GM12878 (cell line): ENCODE measurements at regions not wholly inside any gene's neighbourhood (a gene's known extent, or its start where the extent isn't known, plus 50 kb on each side); places are given as distances from the start of the nearest gene placed in this dataset.

ENCODE experiments used
- ATAC-seq: fragments of 200-7000 bp; cut with Tn5 transposase; 3 replicates; pipeline ENCODE4 v1.9.1; 2020; ENCODE audit warnings: mild to moderate bottlenecking, moderate library complexity
- BruUV-seq: library from RNA; stranded (reverse); fragments of 400-500 nt; replicated peaks from 2 replicates; lab custom pipeline; 2021; lab: Mats Ljungman, UMichigan
- CTCF ChIA-PET: fragments of 300-600 bp; sonication (Branson Sonifier 250); formaldehyde crosslinking; extraction: SDS; loops from one replicate; lab custom pipeline; 2021; ENCODE audit warnings: inconsistent platforms; lab: Yijun Ruan, JAX
- POLR2A ChIA-PET: fragments of 350-600 bp; formaldehyde crosslinking; extraction: SDS; loops from one replicate; lab custom pipeline; 2021; ENCODE audit warnings: inconsistent platforms; lab: Charles Lee
- RAD21 ChIA-PET: fragments of 300-600 bp; sonication (Branson Sonifier 250); formaldehyde crosslinking; loops from one replicate; lab custom pipeline; 2023; ENCODE audit warnings: antibody characterized with exemption; ENCODE audit not compliant: unreplicated experiment; lab: Charles Lee
- SMC1A ChIA-PET: fragments of 300-600 bp; sonication (Branson Sonifier 250); formaldehyde crosslinking; loops from one replicate; lab custom pipeline; 2023; ENCODE audit not compliant: unreplicated experiment, uncharacterized antibody; lab: Charles Lee
- DNase-seq: peaks from one replicate; pipeline ENCODE4 v3.0.0-alpha.2; 2011; ENCODE audit warnings: low read depth, low spot score
- FAIRE-seq: peaks from 3 replicates; lab custom pipeline; 2011; peaks lifted over from hg19 to GRCh38; lab: Jason Lieb, UNC
- H2AFZ ChIP-seq: 2 replicates; pipeline ENCODE4 v1.6.0; 2011; ENCODE audit warnings: low read depth, low read length, control low read depth; ENCODE audit not compliant: control insufficient read depth
- H3K27ac ChIP-seq: 2 replicates; pipeline ENCODE4 v1.5.1; 2011; ENCODE audit warnings: control low read depth; ENCODE audit not compliant: control insufficient read depth, insufficient read depth
- H3K27me3 ChIP-seq, 2 experiments: replicated peaks in 1 of 2; 2 replicates each; pipeline versions ENCODE4 v1.6.0 to v1.6.1; 2011; ENCODE audit warnings: low read length in 1 of 2; ENCODE audit not compliant: control insufficient read depth in 2 of 2, insufficient read depth in 2 of 2
- H3K36me3 ChIP-seq, 2 experiments: 2 replicates each; pipeline ENCODE4 v1.5.1; 2011; ENCODE audit warnings: low read length in 1 of 2; ENCODE audit not compliant: control insufficient read depth in 2 of 2, insufficient read depth in 2 of 2
- H3K4me1 ChIP-seq: 2 replicates; pipeline ENCODE4 v1.6.1; 2011; ENCODE audit warnings: mild to moderate bottlenecking, low read length, moderate library complexity, mixed read lengths; ENCODE audit not compliant: control insufficient read depth, insufficient read depth
- H3K4me2 ChIP-seq: 2 replicates; pipeline ENCODE4 v1.6.0; 2011; ENCODE audit warnings: control low read depth; ENCODE audit not compliant: control insufficient read depth, insufficient read depth
- H3K4me3 ChIP-seq: fragments of 200-600 bp; sonication (generic); 2 replicates; pipeline ENCODE4 v1.5.1; 2016
- H3K79me2 ChIP-seq: 2 replicates; pipeline ENCODE4 v1.6.0; 2011; ENCODE audit warnings: low read length; ENCODE audit not compliant: control insufficient read depth, insufficient read depth
- H3K9ac ChIP-seq: 2 replicates; pipeline ENCODE4 v1.8.0; 2011; ENCODE audit warnings: low read length, control low read depth, mixed read lengths; ENCODE audit not compliant: control insufficient read depth, insufficient read depth
- H3K9me3 ChIP-seq: replicated peaks from 3 replicates; pipeline ENCODE4 v1.5.1; 2011; ENCODE audit warnings: mild to moderate bottlenecking, low read length; ENCODE audit not compliant: control insufficient read depth, insufficient read depth
- H4K20me1 ChIP-seq: 2 replicates; pipeline ENCODE4 v1.6.0; 2011; ENCODE audit not compliant: control insufficient read depth, insufficient read depth
- BRCA1 ChIP-seq: IDR thresholded peaks from 2 replicates; pipeline ENCODE4 v1.6.1; 2011; ENCODE audit warnings: low read depth, low read length, improper control_type of control experiment
- CHD1 ChIP-seq: IDR thresholded peaks from 2 replicates; pipeline ENCODE4 v1.6.1; 2012; ENCODE audit warnings: low read depth, low read length, improper control_type of control experiment
- ETV6 ChIP-seq, 2 experiments: fragments of 450-650 bp in 1 of 2; IDR thresholded peaks in 1 of 2; conservative IDR thresholded peaks in 1 of 2; 2 replicates each; pipeline ENCODE4 v1.6.1; 2014; ENCODE audit warnings: antibody characterized with exemption in 1 of 2, borderline replicate concordance in 1 of 2, low read depth in 1 of 2, mild to moderate bottlenecking in 1 of 2, moderate library complexity in 1 of 2
- NBN ChIP-seq: fragments of 450-650 bp; IDR thresholded peaks from 2 replicates; pipeline ENCODE4 v1.6.1; 2016
- RAD51 ChIP-seq: fragments of 450-650 bp; IDR thresholded peaks from 2 replicates; pipeline ENCODE4 v1.6.1; 2016; ENCODE audit warnings: moderate library complexity, mild to moderate bottlenecking, inconsistent platforms
- ZNF384 ChIP-seq: IDR thresholded peaks from 2 replicates; pipeline ENCODE4 v1.6.1; 2012; ENCODE audit warnings: low read depth, mild to moderate bottlenecking, low read length, improper control_type of control experiment, borderline replicate concordance
- WGBS: methylation state at CpG from one replicate; pipeline ENCODE4 v1.1.6; 2016; ENCODE audit warnings: low lambda C conversion rate; ENCODE audit not compliant: insufficient replicate concordance, insufficient coverage; ENCODE audit errors: missing lambda C conversion rate; 5-methylcytosine and 5-hydroxymethylcytosine counted together
- in situ Hi-C: fragments of 300-500 bp; cut with MboI; formaldehyde crosslinking; loops from 9 replicates; pipeline ENCODE4 v1.14.3; 2018; ENCODE audit warnings: mixed read lengths
- intact Hi-C: fragments of 100-400 bp; cut with micrococcal nuclease; formaldehyde crosslinking; loops from one replicate; pipeline ENCODE4 v1.14.2; 2022; ENCODE audit not compliant: unreplicated experiment
- TF ChIP-seq, protein P1 (sequence below): fragments of 450-650 bp; IDR thresholded peaks from 2 replicates; pipeline ENCODE4 v1.6.1; 2017; ENCODE audit warnings: low read depth, mild to moderate bottlenecking, moderate library complexity

DNA sequence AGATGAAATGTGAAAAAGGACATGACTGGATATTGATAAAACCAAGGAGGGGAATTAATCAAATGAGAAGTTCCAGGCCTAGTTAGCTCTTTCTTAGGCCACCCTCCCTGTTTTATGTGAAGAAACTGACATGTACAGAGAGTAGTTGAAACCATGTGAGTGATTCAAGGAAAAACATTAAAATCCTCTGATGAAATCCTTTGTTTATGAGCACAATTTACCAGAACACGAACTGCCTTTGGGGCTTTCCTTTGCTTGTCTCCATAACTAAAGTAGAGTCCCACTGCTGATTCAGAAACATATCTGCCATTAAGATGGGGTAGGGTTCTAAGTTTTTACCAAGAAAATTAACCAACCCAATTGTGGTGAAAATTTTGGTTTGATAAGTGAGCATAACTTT lies 558.3 kb downstream of the NR2F2 start:
- no peaks in the 10 kb centered on the region for H3K79me2 ChIP-seq
- RAD21 ChIA-PET = no interaction called here
- intact Hi-C loops (loop anchor here (10.0 kb wide), 1 partner anchor 304 kb away; no protein-coding TSS in a partner anchor), in situ Hi-C loops (no loop called here)
- FAIRE-seq (no peak), ATAC-seq (no peak), DNase-seq (no peak)
- no peaks in the 10 kb centered on the region for H3K9me3 ChIP-seq
- H3K9ac ChIP-seq = no peak overlapping the region
- no peak overlapping the region for H3K4me2 ChIP-seq
- WGBS = 0% methylated on average over 1 of the region's 1 CpG
- no peaks in the 10 kb centered on the region for H4K20me1 ChIP-seq
- no peak overlapping the region for H3K27ac ChIP-seq
- SMC1A ChIA-PET = no interaction called here
- no peak overlapping the region for H3K4me3 ChIP-seq
- no peak overlapping the region for H2AFZ ChIP-seq
- H3K27me3 ChIP-seq = no peaks in the 10 kb centered on the region
- BruUV-seq = no TSS peak
- CTCF ChIA-PET = no interaction called here
- no peaks in the 10 kb centered on the region for H3K4me1 ChIP-seq
- no peaks in the 10 kb centered on the region for H3K36me3 ChIP-seq
- POLR2A ChIA-PET = no interaction called here
- TF ChIP-seq CHD1 = no peak

DNA sequence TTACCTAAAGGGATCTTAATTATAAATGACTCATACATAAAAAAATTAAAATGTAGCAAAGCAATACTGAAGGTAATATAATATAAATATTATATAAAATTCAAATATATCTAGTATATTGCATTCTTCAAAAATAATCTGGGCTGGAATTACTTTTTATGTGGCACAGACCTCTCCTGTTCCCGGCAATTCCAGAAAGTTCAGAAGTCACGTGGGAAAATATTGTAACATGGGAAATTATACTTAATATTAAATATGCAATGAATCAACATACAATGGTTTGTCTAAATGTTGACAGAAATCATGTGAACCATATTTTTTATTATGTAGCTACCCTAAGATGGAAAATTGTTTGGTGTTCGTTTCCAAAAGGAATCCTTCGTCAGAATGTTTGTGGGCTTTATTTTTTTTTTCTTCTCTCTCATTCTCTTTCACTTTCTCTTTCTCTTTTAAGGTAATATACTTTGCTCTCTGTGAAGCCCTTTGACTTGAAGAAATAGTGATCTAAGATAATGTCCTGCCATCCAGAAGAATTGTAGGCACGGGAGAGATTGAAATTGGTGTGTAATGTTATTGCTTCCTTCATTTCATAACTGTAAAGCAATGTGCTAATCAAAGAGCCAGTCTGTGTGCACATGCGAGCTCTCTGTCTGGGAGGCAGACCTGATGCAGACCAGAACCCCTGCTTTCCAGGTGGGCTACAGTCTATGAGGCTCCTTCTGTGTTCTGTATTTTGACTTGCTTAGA lies 559.4 kb downstream of the NR2F2 start:
- ChIA-PET POLR2A (interaction anchor here (0.5 to 0.7 kb wide), 2 partner anchors 225 to 552 kb away, joined by 3 to 4 read pairs; no protein-coding TSS in a partner anchor), SMC1A (interaction anchor here (0.7 to 2.3 kb wide), 6 partner anchors 80 to 562 kb away, joined by 3 to 9 read pairs (median 4); no protein-coding TSS in a partner anchor), CTCF (interaction anchor here (0.6 to 1.8 kb wide), 4 partner anchors 33 to 532 kb away, joined by 3 to 7 read pairs (median 4); no protein-coding TSS in a partner anchor), RAD21 (interaction anchor here (0.9 to 1.6 kb wide), 2 partner anchors 170 to 250 kb away, joined by 3 to 4 read pairs; no protein-coding TSS in a partner anchor)
- Histone ChIP-seq H3K79me2 (no peaks in the 10 kb centered on the region), H3K4me2 (peak overlapping the region; percentile 42; the same call in 1 of the 2 replicates), H3K27me3 (no peaks in the 10 kb centered on the region), H3K4me1 (no peaks in the 10 kb centered on the region), H3K9ac (no peak overlapping the region), H3K36me3 (no peaks in the 10 kb centered on the region), H3K9me3 (no peaks in the 10 kb centered on the region), H2AFZ (peak overlapping the region; percentile 69), H4K20me1 (no peaks in the 10 kb centered on the region), H3K27ac (no peak overlapping the region), H3K4me3 (0 out of 2 replicates have a peak overlapping the region, but pooled peaks have one; percentile 8)
- peak; percentile 67 for ATAC-seq
- peak; percentile 20; the same call in 1 of the 2 replicates for TF ChIP-seq NBN
- peak; percentile 81 for TF ChIP-seq ZNF384
- no peak for TF ChIP-seq BRCA1
- TF ChIP-seq ETV6 (conservative IDR thresholded peaks at IDR 0.05 in 1 of 2, IDR thresholded peaks at IDR 0.05 in 1 of 2; ENCODE audit: borderline replicate concordance in 1 of 2, low read depth in 1 of 2) = no peak
- TF ChIP-seq RAD51 = peak; percentile 59
- TF ChIP-seq, protein P1, sequence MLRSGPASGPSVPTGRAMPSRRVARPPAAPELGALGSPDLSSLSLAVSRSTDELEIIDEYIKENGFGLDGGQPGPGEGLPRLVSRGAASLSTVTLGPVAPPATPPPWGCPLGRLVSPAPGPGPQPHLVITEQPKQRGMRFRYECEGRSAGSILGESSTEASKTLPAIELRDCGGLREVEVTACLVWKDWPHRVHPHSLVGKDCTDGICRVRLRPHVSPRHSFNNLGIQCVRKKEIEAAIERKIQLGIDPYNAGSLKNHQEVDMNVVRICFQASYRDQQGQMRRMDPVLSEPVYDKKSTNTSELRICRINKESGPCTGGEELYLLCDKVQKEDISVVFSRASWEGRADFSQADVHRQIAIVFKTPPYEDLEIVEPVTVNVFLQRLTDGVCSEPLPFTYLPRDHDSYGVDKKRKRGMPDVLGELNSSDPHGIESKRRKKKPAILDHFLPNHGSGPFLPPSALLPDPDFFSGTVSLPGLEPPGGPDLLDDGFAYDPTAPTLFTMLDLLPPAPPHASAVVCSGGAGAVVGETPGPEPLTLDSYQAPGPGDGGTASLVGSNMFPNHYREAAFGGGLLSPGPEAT = 0 out of 2 replicates have a peak, but pooled peaks have one; percentile 16
- no peak for DNase-seq
- intact Hi-C loops (loop anchor here (5.0 to 10.0 kb wide), 4 partner anchors 305 to 563 kb away; no protein-coding TSS in a partner anchor), in situ Hi-C loops (no loop called here)
- no TSS peak for BruUV-seq
- FAIRE-seq = no peak
- WGBS = 42% methylated on average over 6 of the region's 6 CpGs
